ENCODE measurements at regions not wholly inside any gene's neighbourhood (a gene's known extent, or its start where the extent isn't known, plus 50 kb on each side); places are given as distances from the start of the nearest gene placed in this dataset.

DNA sequence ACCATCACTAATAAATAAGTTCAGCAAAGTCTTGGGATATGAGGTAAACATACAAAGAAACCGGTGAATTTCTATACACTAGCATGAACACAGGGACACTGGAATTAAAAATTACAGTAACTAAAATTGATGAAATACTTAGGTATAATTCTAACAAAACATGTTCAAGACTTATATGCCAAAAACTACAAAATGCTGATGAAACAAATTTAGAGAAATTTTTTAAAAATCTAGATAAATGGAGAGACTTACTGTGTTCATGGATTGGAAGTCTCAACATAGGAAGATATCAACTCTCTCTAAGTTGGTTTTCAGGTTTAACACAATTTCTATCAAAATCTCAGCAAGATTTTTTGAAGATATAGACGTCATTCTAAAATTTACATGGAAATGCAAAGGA, 128.8 kb upstream of the RET start:
- no peak overlapping the region for H3K18ac ChIP-seq (ENCODE audit: low read depth in 1 of 2, low read length in 2 of 2)
- H3K9ac ChIP-seq (ENCODE audit: low read length) = no peak overlapping the region
- H2BK5ac ChIP-seq (ENCODE audit: low read depth, low read length, poor library complexity, severe bottlenecking) = no peak overlapping the region
- no peak overlapping the region for H3K27ac ChIP-seq (ENCODE audit: low read length, poor library complexity, severe bottlenecking)
- H2AFZ ChIP-seq (ENCODE audit: low read depth, low read length) = no peak overlapping the region
- H3K36me3 ChIP-seq (ENCODE audit: control insufficient read depth in 1 of 2, insufficient read depth in 2 of 2, low read depth in 1 of 2, low read length in 2 of 2) = no peaks in the 10 kb centered on the region
- WGBS = no CpG with 5 or more reads among the region's 2 CpGs
- no peaks in the 10 kb centered on the region for H3K9me3 ChIP-seq (ENCODE audit: control insufficient read depth, low read length)
- H4K8ac ChIP-seq (ENCODE audit: low read length) = no peak overlapping the region
- H3K4ac ChIP-seq (ENCODE audit: low read depth in 1 of 2, low read length in 2 of 2) = no peak overlapping the region
- no peak overlapping the region for H4K91ac ChIP-seq (ENCODE audit: low read length)
- H3K23ac ChIP-seq (ENCODE audit: low read length in 2 of 2) = no peak overlapping the region
- H2AK5ac ChIP-seq (ENCODE audit: low read length, severe bottlenecking) = no peak overlapping the region
- no peak overlapping the region for H3K4me2 ChIP-seq (ENCODE audit: low read length, poor library complexity, severe bottlenecking)
- H2BK15ac ChIP-seq (ENCODE audit: low read depth, poor library complexity, severe bottlenecking) = no peak overlapping the region
- peaks cover 25 to 35% of the 10 kb centered on the region in 2 experiments for H3K27me3 ChIP-seq (ENCODE audit: control insufficient read depth in 1 of 2, insufficient read depth in 1 of 2, low read length in 2 of 2)
- DNase-seq = no peak
- H3K14ac ChIP-seq (ENCODE audit: low read length in 2 of 2) = no peak overlapping the region
- H3K4me1 ChIP-seq (ENCODE audit: control insufficient read depth, insufficient read depth, low read depth, low read length) = peaks cover 10% of the 10 kb centered on the region
- H2BK12ac ChIP-seq (ENCODE audit: low read length in 2 of 2) = no peak overlapping the region
- no peaks in the 10 kb centered on the region for H3K79me1 ChIP-seq (replicated peaks; ENCODE audit: low read length, poor library complexity, severe bottlenecking)
- H3K4me3 ChIP-seq (ENCODE audit: insufficient read depth in 1 of 2, low read depth in 1 of 2, low read length in 2 of 2) = no peak overlapping the region
- H2BK120ac ChIP-seq (ENCODE audit: low read depth, low read length) = no peak overlapping the region

DNA sequence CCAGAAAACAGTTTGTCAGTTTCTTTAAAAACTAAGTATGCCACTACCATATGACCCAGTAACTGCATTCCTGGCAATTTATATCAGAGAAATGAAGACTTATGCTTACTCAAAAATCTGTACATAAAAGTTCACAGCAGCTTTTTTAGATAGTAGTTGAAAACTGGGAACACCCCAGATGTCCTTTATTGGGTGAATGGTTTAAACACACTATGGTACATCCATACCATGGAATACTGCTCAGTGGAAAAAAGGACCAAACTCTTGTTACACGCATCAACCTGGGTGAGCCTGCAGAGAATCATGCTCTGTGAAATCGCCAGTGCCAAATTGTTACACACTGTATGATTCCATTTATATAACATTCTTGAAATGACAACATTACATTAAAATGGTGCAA, 127.6 kb upstream of the RET start:
- Histone ChIP-seq H4K91ac (ENCODE audit: low read length) (no peak overlapping the region), H3K14ac (ENCODE audit: low read length in 2 of 2) (no peak overlapping the region), H2BK15ac (ENCODE audit: low read depth, poor library complexity, severe bottlenecking) (no peak overlapping the region), H3K27me3 (ENCODE audit: control insufficient read depth in 1 of 2, insufficient read depth in 1 of 2, low read length in 2 of 2) (peaks cover 31 to 40% of the 10 kb centered on the region in 2 experiments), H3K4me1 (ENCODE audit: control insufficient read depth, insufficient read depth, low read depth, low read length) (peaks cover 11% of the 10 kb centered on the region), H3K4ac (ENCODE audit: low read depth in 1 of 2, low read length in 2 of 2) (no peak overlapping the region), H2AK5ac (ENCODE audit: low read length, severe bottlenecking) (no peak overlapping the region), H2BK12ac (ENCODE audit: low read length in 2 of 2) (no peak overlapping the region), H3K27ac (ENCODE audit: low read length, poor library complexity, severe bottlenecking) (no peak overlapping the region), H3K4me3 (ENCODE audit: insufficient read depth in 1 of 2, low read depth in 1 of 2, low read length in 2 of 2) (no peak overlapping the region), H3K23ac (ENCODE audit: low read length in 2 of 2) (no peak overlapping the region), H2BK120ac (ENCODE audit: low read depth, low read length) (no peak overlapping the region), H3K18ac (ENCODE audit: low read depth in 1 of 2, low read length in 2 of 2) (no peak overlapping the region), H3K9ac (ENCODE audit: low read length) (no peak overlapping the region), H3K9me3 (ENCODE audit: control insufficient read depth, low read length) (no peaks in the 10 kb centered on the region), H3K79me1 (replicated peaks; ENCODE audit: low read length, poor library complexity, severe bottlenecking) (no peaks in the 10 kb centered on the region), H3K36me3 (ENCODE audit: control insufficient read depth in 1 of 2, insufficient read depth in 2 of 2, low read depth in 1 of 2, low read length in 2 of 2) (no peaks in the 10 kb centered on the region), H2AFZ (ENCODE audit: low read depth, low read length) (no peak overlapping the region), H3K4me2 (ENCODE audit: low read length, poor library complexity, severe bottlenecking) (no peak overlapping the region), H4K8ac (ENCODE audit: low read length) (no peak overlapping the region), H2BK5ac (ENCODE audit: low read depth, low read length, poor library complexity, severe bottlenecking) (no peak overlapping the region)
- no CpG with 5 or more reads among the region's 2 CpGs for WGBS
- DNase-seq = no peak

DNA sequence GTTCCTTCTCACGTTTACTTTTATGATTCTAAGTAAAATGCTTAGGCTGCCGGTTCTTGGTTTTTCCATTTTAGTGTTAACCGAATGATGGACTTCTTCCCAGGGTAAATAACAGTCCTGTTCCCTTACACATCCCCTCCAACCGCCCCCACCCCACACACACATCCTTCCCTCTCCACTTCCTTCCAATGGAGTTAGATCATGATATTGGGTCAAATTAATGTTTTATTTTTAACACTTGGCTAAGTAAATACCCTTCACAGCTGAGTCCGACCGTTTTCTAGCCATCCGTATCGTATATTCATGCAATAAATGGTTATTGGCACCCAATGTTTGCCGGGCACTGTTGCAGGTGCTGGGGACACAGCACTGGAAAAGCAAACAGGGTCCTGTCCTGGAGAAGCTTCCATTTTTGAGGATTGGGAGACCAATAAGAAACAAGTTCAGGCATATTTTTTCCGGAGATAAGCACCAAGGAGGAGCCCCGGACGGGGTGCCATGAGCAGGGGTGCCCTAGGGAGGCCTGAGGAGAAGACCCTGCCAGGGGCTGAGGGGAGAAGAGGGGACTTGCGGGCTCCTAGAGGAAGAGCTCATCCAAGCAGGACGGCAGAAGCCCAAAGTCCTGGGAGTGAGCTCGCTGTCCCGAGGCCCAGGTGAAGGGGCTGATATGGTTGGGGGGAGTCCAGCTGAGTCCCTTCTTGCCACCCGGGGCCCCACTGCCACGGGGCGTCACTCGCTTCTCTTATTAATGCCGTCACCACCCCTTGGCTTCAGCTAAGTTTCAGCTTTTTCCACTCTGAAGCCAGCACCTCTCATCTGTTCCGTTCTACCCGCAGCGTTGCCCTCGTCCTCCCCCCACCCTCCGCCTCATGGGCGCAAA, 126.0 kb upstream of the RET start:
- H3K14ac ChIP-seq (ENCODE audit: low read length in 2 of 2) = no peak overlapping the region
- no peak overlapping the region for H4K91ac ChIP-seq (ENCODE audit: low read length)
- H3K4me1 ChIP-seq (ENCODE audit: control insufficient read depth, insufficient read depth, low read depth, low read length) = peaks cover 11% of the 10 kb centered on the region
- H3K27ac ChIP-seq (ENCODE audit: low read length, poor library complexity, severe bottlenecking) = no peak overlapping the region
- H2BK15ac ChIP-seq (ENCODE audit: low read depth, poor library complexity, severe bottlenecking) = no peak overlapping the region
- no peak overlapping the region for H3K23ac ChIP-seq (ENCODE audit: low read length in 2 of 2)
- no peak overlapping the region for H2BK120ac ChIP-seq (ENCODE audit: low read depth, low read length)
- no peak overlapping the region for H2AFZ ChIP-seq (ENCODE audit: low read depth, low read length)
- peaks cover 34 to 40% of the 10 kb centered on the region in 2 experiments for H3K27me3 ChIP-seq (ENCODE audit: control insufficient read depth in 1 of 2, insufficient read depth in 1 of 2, low read length in 2 of 2)
- no peak overlapping the region for H2BK12ac ChIP-seq (ENCODE audit: low read length in 2 of 2)
- H3K4me2 ChIP-seq (ENCODE audit: low read length, poor library complexity, severe bottlenecking) = no peak overlapping the region
- DNase-seq = no peak
- H2AK5ac ChIP-seq (ENCODE audit: low read length, severe bottlenecking) = no peak overlapping the region
- no peak overlapping the region for H3K4ac ChIP-seq (ENCODE audit: low read depth in 1 of 2, low read length in 2 of 2)
- no peaks in the 10 kb centered on the region for H3K79me1 ChIP-seq (replicated peaks; ENCODE audit: low read length, poor library complexity, severe bottlenecking)
- H3K9ac ChIP-seq (ENCODE audit: low read length) = no peak overlapping the region
- H4K8ac ChIP-seq (ENCODE audit: low read length) = no peak overlapping the region
- no peaks in the 10 kb centered on the region for H3K9me3 ChIP-seq (ENCODE audit: control insufficient read depth, low read length)
- H2BK5ac ChIP-seq (ENCODE audit: low read depth, low read length, poor library complexity, severe bottlenecking) = no peak overlapping the region
- H3K18ac ChIP-seq (ENCODE audit: low read depth in 1 of 2, low read length in 2 of 2) = no peak overlapping the region
- WGBS = 86% methylated on average over 26 of the region's 27 CpGs
- H3K4me3 ChIP-seq (ENCODE audit: insufficient read depth in 1 of 2, low read depth in 1 of 2, low read length in 2 of 2) = no peak overlapping the region
- H3K36me3 ChIP-seq (ENCODE audit: control insufficient read depth in 1 of 2, insufficient read depth in 2 of 2, low read depth in 1 of 2, low read length in 2 of 2) = no peaks in the 10 kb centered on the region

DNA sequence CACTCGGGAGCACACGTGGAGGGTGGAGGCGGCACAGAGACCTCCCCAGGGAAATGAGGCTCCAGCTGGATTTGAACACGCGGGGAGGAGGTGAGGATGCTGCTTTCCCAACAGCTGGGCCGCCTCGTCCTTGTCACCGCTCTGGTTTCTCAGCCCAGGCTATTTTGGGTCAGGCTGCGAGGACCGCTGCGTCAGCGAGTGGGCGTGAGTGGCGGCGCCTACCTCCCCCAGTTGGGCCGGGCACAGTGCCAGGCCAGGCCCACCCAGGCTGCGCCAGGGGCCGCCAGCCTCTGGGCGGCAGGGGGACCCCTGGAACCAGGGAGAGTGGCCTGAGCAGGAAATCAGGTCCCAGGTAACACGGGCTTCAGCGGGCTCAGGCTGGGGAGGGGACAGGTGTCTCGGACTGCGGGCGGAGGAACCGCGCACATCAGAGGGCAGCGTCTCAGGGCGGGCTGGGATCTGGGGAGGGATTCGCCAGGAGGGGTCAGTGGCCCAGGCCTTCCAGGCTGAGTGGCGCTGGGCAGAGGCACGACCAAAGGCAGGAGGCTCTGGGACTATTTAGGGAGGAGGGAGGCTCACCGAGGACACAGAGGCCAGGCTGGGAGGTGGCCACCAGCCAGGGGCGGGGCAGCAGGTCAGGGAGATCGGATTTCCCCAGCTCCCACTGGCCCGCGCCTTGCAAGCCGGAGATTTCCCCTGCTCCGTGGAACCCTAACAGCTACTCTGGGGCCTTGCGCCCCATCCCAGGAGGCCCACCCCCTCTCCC, 125.2 kb upstream of the RET start:
- Histone ChIP-seq H4K8ac (ENCODE audit: low read length) (no peak overlapping the region), H2BK5ac (ENCODE audit: low read depth, low read length, poor library complexity, severe bottlenecking) (no peak overlapping the region), H3K23ac (ENCODE audit: low read length in 2 of 2) (peak overlapping the region in 1 of 2 experiments; percentile 18), H3K9me3 (ENCODE audit: control insufficient read depth, low read length) (no peaks in the 10 kb centered on the region), H3K27me3 (ENCODE audit: control insufficient read depth in 1 of 2, insufficient read depth in 1 of 2, low read length in 2 of 2) (peaks cover 39 to 40% of the 10 kb centered on the region in 2 experiments), H3K4me2 (ENCODE audit: low read length, poor library complexity, severe bottlenecking) (peak overlapping the region; percentile 13), H3K36me3 (ENCODE audit: control insufficient read depth in 1 of 2, insufficient read depth in 2 of 2, low read depth in 1 of 2, low read length in 2 of 2) (no peaks in the 10 kb centered on the region), H4K91ac (ENCODE audit: low read length) (no peak overlapping the region), H3K4me1 (ENCODE audit: control insufficient read depth, insufficient read depth, low read depth, low read length) (peaks cover 11% of the 10 kb centered on the region), H3K9ac (ENCODE audit: low read length) (no peak overlapping the region), H3K79me1 (replicated peaks; ENCODE audit: low read length, poor library complexity, severe bottlenecking) (no peaks in the 10 kb centered on the region), H3K14ac (ENCODE audit: low read length in 2 of 2) (no peak overlapping the region), H3K27ac (ENCODE audit: low read length, poor library complexity, severe bottlenecking) (no peak overlapping the region), H2AK5ac (ENCODE audit: low read length, severe bottlenecking) (no peak overlapping the region), H2BK15ac (ENCODE audit: low read depth, poor library complexity, severe bottlenecking) (no peak overlapping the region), H2AFZ (ENCODE audit: low read depth, low read length) (no peak overlapping the region), H3K4me3 (ENCODE audit: insufficient read depth in 1 of 2, low read depth in 1 of 2, low read length in 2 of 2) (peak overlapping the region in 1 of 2 experiments; percentile 26), H3K18ac (ENCODE audit: low read depth in 1 of 2, low read length in 2 of 2) (no peak overlapping the region), H3K4ac (ENCODE audit: low read depth in 1 of 2, low read length in 2 of 2) (no peak overlapping the region), H2BK12ac (ENCODE audit: low read length in 2 of 2) (no peak overlapping the region), H2BK120ac (ENCODE audit: low read depth, low read length) (no peak overlapping the region)
- WGBS = 17% methylated on average over 39 of the region's 39 CpGs
- no peak for DNase-seq

Data from mesenchymal stem cell (in vitro differentiated cells and primary cell).